ENCODE measurements at regions not wholly inside any gene's neighbourhood (a gene's known extent, or its start where the extent isn't known, plus 50 kb on each side); places are given as distances from the start of the nearest gene placed in this dataset.

GRCh38 chr12:109655578-109655977 lies 58.0 kb upstream of the FAM222A start:
- TF ChIP-seq CTCF (conservative IDR thresholded peaks at IDR 0.05; ENCODE audit: low read depth, low read length) (no peak), EZH2phosphoT487 (IDR thresholded peaks at IDR 0.05; ENCODE audit: borderline replicate concordance, low read length) (no peak)

Measured in PC-3 (cell line).